ENCODE measurements at regions not wholly inside any gene's neighbourhood (a gene's known extent, or its start where the extent isn't known, plus 50 kb on each side); places are given as distances from the start of the nearest gene placed in this dataset.

DNA sequence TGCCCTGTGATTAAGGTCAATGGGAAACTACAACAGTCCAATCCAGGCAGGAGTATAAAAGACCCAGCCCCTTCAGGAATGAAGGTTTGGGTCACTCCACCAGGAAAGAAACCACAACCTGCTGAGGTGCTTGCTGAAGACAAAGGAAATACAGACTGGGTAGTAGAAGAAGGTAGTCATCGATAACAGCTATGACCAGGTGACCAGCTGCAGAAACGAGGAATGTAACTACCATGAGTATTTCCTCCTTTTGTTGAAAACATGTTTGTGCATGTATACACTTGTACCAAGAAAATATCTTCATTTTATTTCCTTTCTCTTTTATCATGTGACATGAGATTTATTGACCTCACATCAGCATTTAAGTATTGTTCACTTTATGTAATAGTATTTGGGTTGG lies 409.1 kb downstream of the FOXG1 start:
- no peaks in the 10 kb centered on the region for H3K9me3 ChIP-seq (ENCODE audit: low read depth, low read length)
- H2AFZ ChIP-seq (ENCODE audit: low read length) = no peak overlapping the region
- no peaks in the 10 kb centered on the region for H3K36me3 ChIP-seq (ENCODE audit: insufficient read depth, low read length)
- no peak overlapping the region for H3K4me2 ChIP-seq (ENCODE audit: insufficient read depth, low read length)
- H3K27ac ChIP-seq (ENCODE audit: low read depth, low read length) = no peak overlapping the region
- H3K27me3 ChIP-seq (ENCODE audit: insufficient read depth, low read length) = no peaks in the 10 kb centered on the region
- no peaks in the 10 kb centered on the region for H3K79me2 ChIP-seq (ENCODE audit: insufficient read depth, low read length)
- DNase-seq (ENCODE audit: insufficient read length, low spot score, missing footprints) = no peak
- H3K4me3 ChIP-seq (ENCODE audit: insufficient read depth, low read length) = no peak overlapping the region
- no peaks in the 10 kb centered on the region for H4K20me1 ChIP-seq (ENCODE audit: insufficient read depth, low read length)
- TF ChIP-seq, protein P1, sequence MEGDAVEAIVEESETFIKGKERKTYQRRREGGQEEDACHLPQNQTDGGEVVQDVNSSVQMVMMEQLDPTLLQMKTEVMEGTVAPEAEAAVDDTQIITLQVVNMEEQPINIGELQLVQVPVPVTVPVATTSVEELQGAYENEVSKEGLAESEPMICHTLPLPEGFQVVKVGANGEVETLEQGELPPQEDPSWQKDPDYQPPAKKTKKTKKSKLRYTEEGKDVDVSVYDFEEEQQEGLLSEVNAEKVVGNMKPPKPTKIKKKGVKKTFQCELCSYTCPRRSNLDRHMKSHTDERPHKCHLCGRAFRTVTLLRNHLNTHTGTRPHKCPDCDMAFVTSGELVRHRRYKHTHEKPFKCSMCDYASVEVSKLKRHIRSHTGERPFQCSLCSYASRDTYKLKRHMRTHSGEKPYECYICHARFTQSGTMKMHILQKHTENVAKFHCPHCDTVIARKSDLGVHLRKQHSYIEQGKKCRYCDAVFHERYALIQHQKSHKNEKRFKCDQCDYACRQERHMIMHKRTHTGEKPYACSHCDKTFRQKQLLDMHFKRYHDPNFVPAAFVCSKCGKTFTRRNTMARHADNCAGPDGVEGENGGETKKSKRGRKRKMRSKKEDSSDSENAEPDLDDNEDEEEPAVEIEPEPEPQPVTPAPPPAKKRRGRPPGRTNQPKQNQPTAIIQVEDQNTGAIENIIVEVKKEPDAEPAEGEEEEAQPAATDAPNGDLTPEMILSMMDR (IDR thresholded peaks at IDR 0.05; ENCODE audit: extremely low read depth, low read depth, low read length) = no peak
- no peaks in the 10 kb centered on the region for H3K4me1 ChIP-seq (ENCODE audit: insufficient read depth, low read length)

DNA sequence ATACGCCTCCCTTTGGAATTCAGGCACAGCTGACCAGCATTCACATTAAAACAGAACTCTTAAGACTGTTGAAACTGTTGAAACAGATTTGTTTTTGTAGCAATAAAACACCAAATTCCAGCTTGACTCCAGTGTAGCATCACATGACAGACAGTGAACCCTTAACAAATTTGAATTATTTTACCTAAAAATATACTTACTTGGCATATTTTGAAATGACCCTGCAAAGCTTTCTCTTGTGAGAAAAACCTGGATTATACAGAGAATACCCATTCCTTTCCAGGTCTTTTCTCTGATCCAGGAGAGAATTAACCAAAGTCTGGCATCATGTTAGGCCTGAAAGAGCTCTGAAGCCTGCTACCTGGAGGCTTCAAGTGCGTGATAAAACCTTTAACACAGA lies 410.3 kb downstream of the FOXG1 start:
- no peaks in the 10 kb centered on the region for H3K27me3 ChIP-seq (ENCODE audit: insufficient read depth, low read length)
- no peak overlapping the region for H3K4me2 ChIP-seq (ENCODE audit: insufficient read depth, low read length)
- no peaks in the 10 kb centered on the region for H4K20me1 ChIP-seq (ENCODE audit: insufficient read depth, low read length)
- no peak for DNase-seq (ENCODE audit: insufficient read length, low spot score, missing footprints)
- no peak overlapping the region for H3K4me3 ChIP-seq (ENCODE audit: insufficient read depth, low read length)
- no peaks in the 10 kb centered on the region for H3K4me1 ChIP-seq (ENCODE audit: insufficient read depth, low read length)
- H3K27ac ChIP-seq (ENCODE audit: low read depth, low read length) = no peak overlapping the region
- TF ChIP-seq, protein P1 (IDR thresholded peaks at IDR 0.05; ENCODE audit: extremely low read depth, low read depth, low read length) = no peak
- no peaks in the 10 kb centered on the region for H3K36me3 ChIP-seq (ENCODE audit: insufficient read depth, low read length)
- H2AFZ ChIP-seq (ENCODE audit: low read length) = no peak overlapping the region
- no peaks in the 10 kb centered on the region for H3K79me2 ChIP-seq (ENCODE audit: insufficient read depth, low read length)
- H3K9me3 ChIP-seq (ENCODE audit: low read depth, low read length) = no peaks in the 10 kb centered on the region

DNA sequence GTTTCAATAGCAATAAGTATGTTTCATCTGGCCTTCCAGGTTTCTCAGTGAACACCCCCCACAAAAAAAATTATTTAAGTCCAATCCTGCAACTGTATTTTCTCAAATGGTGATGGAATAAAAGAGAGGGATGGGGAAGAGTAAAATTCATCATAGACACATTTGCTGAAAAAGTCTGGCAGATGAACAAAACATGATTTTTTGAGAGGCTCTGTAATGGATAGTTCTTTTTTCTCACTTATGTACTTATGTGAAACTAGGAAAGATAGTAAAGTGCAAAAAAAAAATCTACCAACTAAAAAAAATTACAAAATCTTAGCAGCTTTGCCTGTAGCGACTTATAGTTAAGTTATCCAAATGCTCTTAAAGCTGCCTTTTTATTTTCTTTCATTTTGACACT lies 412.4 kb downstream of the FOXG1 start:
- Histone ChIP-seq H3K4me1 (ENCODE audit: insufficient read depth, low read length) (no peaks in the 10 kb centered on the region), H3K79me2 (ENCODE audit: insufficient read depth, low read length) (no peaks in the 10 kb centered on the region), H3K27ac (ENCODE audit: low read depth, low read length) (no peak overlapping the region), H4K20me1 (ENCODE audit: insufficient read depth, low read length) (no peaks in the 10 kb centered on the region), H2AFZ (ENCODE audit: low read length) (no peak overlapping the region), H3K9me3 (ENCODE audit: low read depth, low read length) (no peaks in the 10 kb centered on the region), H3K36me3 (ENCODE audit: insufficient read depth, low read length) (no peaks in the 10 kb centered on the region), H3K4me3 (ENCODE audit: insufficient read depth, low read length) (no peak overlapping the region), H3K4me2 (ENCODE audit: insufficient read depth, low read length) (no peak overlapping the region), H3K27me3 (ENCODE audit: insufficient read depth, low read length) (no peaks in the 10 kb centered on the region)
- TF ChIP-seq, protein P1 (IDR thresholded peaks at IDR 0.05; ENCODE audit: extremely low read depth, low read depth, low read length) = no peak
- no peak for DNase-seq (ENCODE audit: insufficient read length, low spot score, missing footprints)

DNA sequence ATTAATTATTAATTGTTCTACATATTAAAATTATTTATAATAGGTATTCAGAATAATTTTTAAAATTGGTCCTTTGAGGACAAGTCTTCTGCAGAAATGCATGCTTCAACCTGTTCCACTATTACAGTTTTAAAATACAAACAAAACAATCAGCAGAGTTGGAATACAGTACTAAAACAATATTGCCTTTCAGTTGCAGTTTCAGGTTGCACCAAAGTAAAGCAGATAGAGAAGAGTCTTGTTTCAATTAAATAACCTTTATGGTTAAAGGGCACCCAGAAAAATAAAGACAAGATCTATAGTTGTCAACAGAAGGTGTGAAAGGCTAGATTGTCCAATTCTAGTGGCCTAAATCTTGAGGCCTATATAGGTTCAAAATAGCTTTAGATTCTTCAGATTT lies 424.5 kb downstream of the FOXG1 start:
- no peak for DNase-seq (ENCODE audit: insufficient read length, low spot score, missing footprints)
- TF ChIP-seq, protein P1 (IDR thresholded peaks at IDR 0.05; ENCODE audit: extremely low read depth, low read depth, low read length) = no peak

More for the DNA sequence above, 424.5 kb downstream of the FOXG1 start:
- Histone ChIP-seq H3K27me3 (ENCODE audit: insufficient read depth, low read length) (no peaks in the 10 kb centered on the region), H3K4me1 (ENCODE audit: insufficient read depth, low read length) (no peaks in the 10 kb centered on the region), H2AFZ (ENCODE audit: low read length) (no peak overlapping the region), H3K27ac (ENCODE audit: low read depth, low read length) (no peak overlapping the region), H3K36me3 (ENCODE audit: insufficient read depth, low read length) (no peaks in the 10 kb centered on the region), H4K20me1 (ENCODE audit: insufficient read depth, low read length) (no peaks in the 10 kb centered on the region), H3K9me3 (ENCODE audit: low read depth, low read length) (no peaks in the 10 kb centered on the region), H3K4me2 (ENCODE audit: insufficient read depth, low read length) (no peak overlapping the region), H3K79me2 (ENCODE audit: insufficient read depth, low read length) (no peaks in the 10 kb centered on the region), H3K4me3 (ENCODE audit: insufficient read depth, low read length) (no peak overlapping the region)
